Bronchial epithelial cell (primary cell): ENCODE measurements at regions not wholly inside any gene's neighbourhood (a gene's known extent, or its start where the extent isn't known, plus 50 kb on each side); places are given as distances from the start of the nearest gene placed in this dataset.
A peak's percentile ranks its signal among the peaks of the same experiment; 100 is the strongest.
"Not testable (repeated sequence)": the region's sequence is repeated elsewhere in the genome, so short reads cannot be mapped to it uniquely, and the experiment has no call there.

Experiments
- DNase-seq: peaks from one replicate; pipeline ENCODE4 v3.0.0-alpha.2; 2010; ENCODE audit warnings: low read depth
- FAIRE-seq: peaks from 2 replicates; lab custom pipeline; 2011; peaks lifted over from hg19 to GRCh38; lab: Jason Lieb, UNC
- H3K27me3 ChIP-seq: 2 replicates; pipeline ENCODE4 v1.5.1; 2011; ENCODE audit warnings: low read length; ENCODE audit not compliant: control insufficient read depth, insufficient read depth
- H3K36me3 ChIP-seq: 2 replicates; pipeline ENCODE4 v1.5.1; 2011; ENCODE audit warnings: low read length; ENCODE audit not compliant: control insufficient read depth, insufficient read depth
- H3K4me3 ChIP-seq: 2 replicates; pipeline ENCODE4 v1.5.1; 2011; ENCODE audit warnings: mild to moderate bottlenecking, low read depth, low read length, control low read depth
- TF ChIP-seq, protein P1 (sequence below): IDR thresholded peaks from 2 replicates; pipeline ENCODE4 v1.5.1; 2011; ENCODE audit warnings: mild to moderate bottlenecking, moderate library complexity, low read length, control low read depth, inconsistent platforms; ENCODE audit not compliant: insufficient read depth, severe bottlenecking

DNA sequence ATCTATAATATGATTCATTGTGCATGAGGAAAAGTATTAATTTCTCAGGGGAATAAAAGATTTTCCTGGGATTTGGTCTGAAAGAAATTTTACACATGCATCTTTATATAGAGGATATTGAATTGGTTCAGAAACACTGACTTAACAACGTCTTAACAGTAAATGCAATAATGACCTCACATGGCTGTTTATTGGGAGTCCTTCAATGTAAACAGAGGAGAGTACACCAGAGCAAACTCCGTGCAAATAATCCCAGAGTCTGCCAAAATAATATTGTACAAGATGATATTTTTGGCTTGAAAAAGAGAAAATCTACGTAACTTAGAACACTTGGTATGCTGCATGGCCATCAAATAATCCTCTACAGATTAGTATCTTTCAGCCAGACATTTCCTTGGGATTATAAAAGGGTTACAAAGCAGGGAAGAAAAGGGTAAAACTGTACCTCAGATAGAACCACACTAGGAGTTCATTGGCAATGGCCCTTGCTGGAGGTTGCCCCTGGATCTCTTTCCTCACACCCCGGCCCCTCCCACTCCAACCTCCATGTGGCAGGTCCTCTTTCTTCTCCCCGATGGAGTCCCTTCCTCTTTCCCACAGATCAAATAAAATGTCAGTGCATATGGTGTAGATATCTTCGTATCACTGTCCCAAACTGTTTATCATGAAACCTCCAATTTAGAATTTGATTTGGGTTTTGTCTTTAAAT lies 196.4 kb downstream of the EVX1 start:
- DNase-seq (no peak), FAIRE-seq (no peak)
- H3K4me3 ChIP-seq, result no peak overlapping the region
- H3K27me3 ChIP-seq, result no peaks in the 10 kb centered on the region
- TF ChIP-seq, protein P1, sequence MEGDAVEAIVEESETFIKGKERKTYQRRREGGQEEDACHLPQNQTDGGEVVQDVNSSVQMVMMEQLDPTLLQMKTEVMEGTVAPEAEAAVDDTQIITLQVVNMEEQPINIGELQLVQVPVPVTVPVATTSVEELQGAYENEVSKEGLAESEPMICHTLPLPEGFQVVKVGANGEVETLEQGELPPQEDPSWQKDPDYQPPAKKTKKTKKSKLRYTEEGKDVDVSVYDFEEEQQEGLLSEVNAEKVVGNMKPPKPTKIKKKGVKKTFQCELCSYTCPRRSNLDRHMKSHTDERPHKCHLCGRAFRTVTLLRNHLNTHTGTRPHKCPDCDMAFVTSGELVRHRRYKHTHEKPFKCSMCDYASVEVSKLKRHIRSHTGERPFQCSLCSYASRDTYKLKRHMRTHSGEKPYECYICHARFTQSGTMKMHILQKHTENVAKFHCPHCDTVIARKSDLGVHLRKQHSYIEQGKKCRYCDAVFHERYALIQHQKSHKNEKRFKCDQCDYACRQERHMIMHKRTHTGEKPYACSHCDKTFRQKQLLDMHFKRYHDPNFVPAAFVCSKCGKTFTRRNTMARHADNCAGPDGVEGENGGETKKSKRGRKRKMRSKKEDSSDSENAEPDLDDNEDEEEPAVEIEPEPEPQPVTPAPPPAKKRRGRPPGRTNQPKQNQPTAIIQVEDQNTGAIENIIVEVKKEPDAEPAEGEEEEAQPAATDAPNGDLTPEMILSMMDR, result no peak
- H3K36me3 ChIP-seq, result no peaks in the 10 kb centered on the region

DNA sequence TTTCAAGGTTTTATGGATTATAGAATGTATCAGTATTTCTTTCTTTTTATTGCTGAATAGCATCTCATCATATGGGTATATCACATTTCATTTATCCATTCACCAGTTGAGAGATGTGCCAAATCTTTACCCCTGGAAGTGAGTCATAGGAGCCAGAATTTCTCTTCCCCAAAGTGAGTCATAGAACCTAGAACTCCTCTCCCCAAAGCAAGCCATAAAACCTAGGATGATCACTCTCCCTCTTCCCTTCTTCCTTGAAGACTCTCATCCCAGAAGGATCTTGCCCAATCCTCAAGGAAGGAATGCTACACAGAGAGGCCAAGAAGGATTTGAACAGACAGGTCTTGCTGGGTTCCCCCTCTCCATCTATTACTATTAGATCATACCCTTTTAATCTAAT lies 199.9 kb downstream of the EVX1 start:
- no peaks in the 10 kb centered on the region for H3K27me3 ChIP-seq
- FAIRE-seq (no peak), DNase-seq (peak; percentile 88)
- H3K4me3 ChIP-seq, result no peak overlapping the region
- H3K36me3 ChIP-seq, result no peaks in the 10 kb centered on the region
- TF ChIP-seq, protein P1, result no peak

DNA sequence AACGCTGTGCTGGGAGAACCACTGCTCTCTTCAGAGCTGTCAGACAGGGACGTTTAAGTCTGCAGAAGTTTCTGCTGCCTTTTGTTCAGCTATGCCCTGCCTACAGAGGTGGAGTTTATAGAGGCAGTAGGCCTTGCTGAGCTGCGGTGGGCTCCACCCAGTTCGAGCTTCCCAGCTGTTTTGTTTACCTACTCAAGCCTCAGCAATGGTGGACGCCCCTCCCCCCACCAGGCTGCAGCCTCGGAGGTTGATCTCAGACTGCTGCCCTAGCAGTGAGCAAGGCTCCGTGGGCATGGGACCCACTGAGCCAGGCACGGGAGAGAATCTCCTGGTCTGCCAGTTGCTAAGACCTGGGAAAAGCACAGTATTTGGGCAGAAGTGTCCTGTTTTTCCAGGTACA lies 206.4 kb downstream of the EVX1 start:
- H3K4me3 ChIP-seq, H3K36me3 ChIP-seq, DNase-seq, H3K27me3 ChIP-seq, FAIRE-seq: not testable (repeated sequence)

DNA sequence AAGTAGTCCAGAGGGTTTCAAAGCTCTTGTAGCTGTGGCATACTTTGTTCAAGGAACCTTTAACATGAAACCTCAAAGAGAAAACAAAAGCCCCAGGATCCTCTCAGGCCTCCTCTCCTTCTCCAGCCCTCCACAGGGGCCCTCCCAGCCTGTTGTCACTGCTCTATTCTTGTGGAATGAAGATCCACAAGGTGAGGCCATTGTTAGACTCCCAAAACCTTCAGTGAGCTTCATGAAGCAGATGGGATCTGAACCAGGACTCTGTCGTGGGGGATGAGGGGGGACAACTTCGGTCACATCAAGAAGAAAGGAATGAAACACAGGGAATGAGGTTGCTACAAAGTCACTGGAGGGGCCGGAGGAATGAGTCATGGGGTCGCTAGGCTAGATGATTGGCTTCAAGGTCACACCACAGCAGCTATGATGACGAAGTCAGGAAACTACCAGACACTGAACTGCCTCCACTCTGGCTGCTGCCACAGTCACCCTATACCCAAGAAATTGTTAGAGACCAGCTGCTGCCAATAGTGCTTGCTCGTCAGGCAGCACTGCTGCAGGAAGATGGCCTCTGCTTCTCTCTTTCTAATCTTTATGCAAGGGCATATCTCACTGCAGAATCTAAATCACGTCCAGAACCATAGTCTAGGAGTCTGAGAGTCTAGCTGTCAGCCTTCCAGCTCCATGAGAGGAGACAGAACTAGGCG lies 208.8 kb downstream of the HIBADH start:
- no peak overlapping the region for H3K4me3 ChIP-seq
- no peak for DNase-seq
- no peak for FAIRE-seq
- H3K27me3 ChIP-seq, result peaks cover 2% of the 10 kb centered on the region
- TF ChIP-seq, protein P1, result no peak
- H3K36me3 ChIP-seq, result no peaks in the 10 kb centered on the region

DNA sequence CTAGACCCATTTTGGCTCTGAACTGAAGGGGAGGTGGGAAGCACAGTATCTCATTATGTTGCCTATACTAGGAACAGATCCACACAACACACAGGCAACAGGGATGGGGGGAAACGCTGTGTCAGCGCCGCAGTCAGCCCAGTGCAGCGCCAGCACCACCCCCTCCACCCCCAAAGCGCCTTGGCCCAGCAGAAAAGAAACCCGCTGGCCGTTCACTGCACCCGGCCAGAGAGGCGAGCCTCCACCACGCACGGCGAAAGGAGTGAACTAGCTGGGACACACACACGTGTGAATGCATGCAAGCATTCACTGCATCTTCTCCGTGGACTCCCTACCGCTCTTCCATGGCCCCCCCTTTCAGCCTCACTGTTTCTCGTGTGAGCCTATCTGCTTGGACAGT lies 205.6 kb downstream of the HIBADH start:
- H3K27me3 ChIP-seq, DNase-seq, H3K36me3 ChIP-seq, H3K4me3 ChIP-seq: not testable (repeated sequence)
- peak; percentile 83 for FAIRE-seq

DNA sequence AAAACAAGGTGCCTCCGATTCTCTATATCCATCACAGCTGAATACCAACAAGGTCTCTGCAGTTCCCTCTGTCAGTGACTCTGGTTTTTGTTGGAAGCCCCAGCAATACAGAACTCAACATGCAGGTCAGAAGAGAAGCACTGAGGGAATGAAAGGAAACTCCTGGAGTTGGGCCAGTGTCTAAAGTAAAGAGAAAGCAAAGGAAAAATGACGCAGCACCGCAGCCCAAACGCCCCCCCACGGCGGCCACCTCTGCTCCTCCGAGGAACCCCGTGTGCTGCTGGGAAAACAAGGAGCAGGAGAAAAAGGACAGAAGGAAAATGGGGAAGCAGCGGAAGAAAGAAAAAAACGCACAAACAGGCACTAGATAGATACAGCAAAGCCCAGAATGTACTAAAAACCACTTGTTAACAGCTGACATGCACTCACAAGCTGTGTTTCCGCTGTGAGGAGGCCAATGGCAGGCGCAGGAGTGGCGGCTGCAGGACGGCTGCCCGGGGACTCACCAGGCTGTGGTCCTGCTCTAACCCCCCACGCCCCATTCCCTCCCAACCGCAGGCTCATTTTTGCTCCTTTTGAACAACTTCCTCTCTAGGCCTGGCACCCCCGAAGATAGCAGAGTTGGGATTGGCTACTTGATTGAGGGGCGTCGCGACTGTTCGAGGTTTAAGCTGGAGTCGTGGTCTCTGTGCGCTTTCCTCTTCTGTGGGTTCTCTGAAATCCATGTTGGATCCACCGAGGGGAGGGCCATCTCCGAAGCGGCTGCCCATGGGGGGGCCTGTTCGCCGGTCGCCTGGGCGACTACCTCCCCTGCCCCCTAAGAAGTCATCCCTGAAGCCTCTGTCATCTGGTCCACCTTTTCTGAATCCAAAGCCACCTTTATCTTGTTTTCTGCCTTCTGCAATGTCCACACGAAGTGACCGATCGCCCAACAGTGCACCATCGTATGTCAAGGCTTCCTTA lies 204.8 kb downstream of the HIBADH start:
- DNase-seq, FAIRE-seq, H3K36me3 ChIP-seq, H3K4me3 ChIP-seq, H3K27me3 ChIP-seq: not testable (repeated sequence)
